ENCODE measurements at regions not wholly inside any gene's neighbourhood (a gene's known extent, or its start where the extent isn't known, plus 50 kb on each side); places are given as distances from the start of the nearest gene placed in this dataset.

DNA sequence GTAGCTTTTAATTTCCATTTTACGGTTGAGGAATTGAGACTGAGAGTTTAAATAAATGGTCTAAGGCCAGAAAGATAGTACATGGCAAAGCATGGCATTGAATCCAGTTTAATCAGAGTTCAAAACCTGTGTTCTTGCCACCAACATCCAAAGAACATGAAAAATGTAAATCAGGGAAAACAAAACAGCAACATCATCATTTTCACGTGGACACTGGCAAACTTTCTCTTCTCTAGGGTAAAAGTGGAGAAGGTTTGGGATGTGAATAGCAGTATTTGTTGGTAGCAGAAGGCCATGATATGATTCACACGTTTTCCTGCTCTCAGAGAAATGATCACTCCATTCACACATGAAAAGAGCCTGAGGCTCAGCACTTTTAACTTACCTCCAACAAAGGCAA, 357.7 kb downstream of the UQCRFS1 start:
- DNase-seq (ENCODE audit: low spot score): no peak

DNA sequence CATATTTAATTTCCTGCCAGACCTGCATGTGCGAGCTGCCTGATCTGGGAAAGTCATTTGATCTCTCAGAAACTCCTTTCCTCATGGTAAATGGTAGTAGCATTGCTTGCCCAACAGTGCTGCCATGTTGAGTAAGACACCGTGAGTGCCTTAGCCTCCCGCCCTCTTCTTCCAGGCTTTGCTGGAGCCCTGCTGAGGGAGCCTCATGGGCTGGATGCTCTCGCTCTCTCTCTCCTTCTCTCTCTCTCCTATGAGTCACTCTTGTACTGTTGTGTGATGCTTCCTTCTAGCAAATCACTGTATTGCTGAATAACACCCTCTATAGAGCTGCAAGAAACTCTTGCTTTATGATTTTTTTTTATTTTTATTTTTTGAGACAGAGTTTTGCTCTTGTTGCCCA, 365.5 kb downstream of the UQCRFS1 start:
- no peak for DNase-seq (ENCODE audit: low spot score)

DNA sequence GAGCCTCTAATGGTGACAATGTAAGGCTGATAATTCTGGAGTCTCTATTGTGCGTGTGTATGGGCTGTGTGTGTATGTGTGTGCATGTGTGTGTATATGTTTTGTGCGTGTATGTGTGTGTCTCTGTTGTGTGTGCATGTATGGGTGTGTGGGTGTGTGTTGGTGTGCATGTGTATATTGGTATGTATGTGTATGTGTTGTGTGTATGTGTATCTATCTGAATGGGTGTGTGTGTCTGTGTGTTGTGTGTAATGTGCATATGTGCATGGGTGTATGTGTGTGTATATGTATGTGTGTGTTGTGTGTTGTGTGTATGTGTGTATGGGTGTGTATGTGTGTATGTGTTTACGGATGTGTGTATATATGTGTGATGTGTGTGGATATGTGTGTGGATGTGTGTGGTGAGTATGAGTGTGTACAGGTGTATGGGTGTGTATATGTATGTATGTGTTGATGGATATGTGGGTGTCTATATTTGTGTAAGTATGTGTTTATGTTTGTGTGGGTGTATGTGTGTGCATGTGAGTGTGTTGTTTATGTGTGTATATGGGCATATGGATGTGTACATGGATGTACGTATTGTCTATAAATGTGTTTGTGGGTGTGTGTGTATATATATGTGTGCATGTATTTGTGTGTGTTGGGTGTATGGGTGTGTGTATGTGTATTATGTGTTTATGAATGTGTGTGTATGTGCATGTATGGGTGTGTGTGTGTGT, 366.7 kb downstream of the UQCRFS1 start:
- DNase-seq (ENCODE audit: low spot score): no peak

DNA sequence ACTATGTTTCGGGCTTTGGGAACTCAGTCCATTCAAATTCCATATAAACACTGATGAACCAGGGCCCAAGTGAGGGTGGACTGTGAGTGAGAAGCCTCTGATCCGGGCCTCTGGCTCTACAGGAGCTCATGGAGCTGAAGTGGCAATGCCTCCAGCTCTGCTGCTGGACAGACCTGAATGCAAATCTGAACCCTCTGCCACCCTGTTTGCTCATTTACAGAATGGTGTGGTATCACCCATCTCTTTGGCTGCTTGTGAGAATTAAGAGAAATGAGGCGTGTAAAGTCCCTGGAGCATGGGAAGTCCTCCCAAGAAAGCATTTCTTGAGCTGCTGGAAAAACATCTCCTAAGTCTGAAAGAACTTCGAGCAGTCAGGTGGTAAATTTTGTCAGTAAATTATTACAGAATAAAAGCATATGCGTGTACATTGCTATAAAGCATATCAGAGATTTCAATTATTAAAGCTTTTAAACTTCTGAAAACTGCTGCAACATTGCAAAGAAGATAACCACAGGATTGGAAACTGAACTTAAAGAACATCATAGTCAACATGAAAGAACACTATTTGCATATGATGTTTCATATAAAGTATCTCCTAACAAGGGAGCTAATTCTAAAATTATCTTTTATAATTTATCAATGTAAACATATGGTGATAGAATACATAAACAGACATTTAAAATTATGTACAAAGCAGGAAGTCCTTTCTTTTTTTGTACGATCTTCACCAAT, 369.0 kb downstream of the UQCRFS1 start:
- DNase-seq (ENCODE audit: low spot score): no peak

DNA sequence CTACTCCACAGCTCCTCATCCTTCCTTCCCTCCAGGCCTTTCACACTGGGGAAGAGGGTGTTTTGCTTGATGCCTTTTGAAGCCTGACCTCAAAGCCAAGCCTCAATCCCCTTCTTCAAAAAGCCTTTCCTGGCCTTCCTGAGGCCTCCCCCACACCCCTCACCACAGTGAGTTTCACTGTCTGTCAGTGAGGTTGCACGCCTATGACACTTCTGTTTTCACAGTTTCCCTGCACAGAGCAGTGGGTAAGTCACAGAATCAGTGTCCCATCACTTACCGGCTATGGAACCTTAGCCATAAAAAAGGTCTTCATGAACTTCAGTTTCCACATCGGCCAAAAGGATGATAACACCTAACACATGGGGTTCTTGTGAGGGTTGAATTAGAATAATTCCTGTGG, 371.4 kb downstream of the UQCRFS1 start:
- no peak for DNase-seq (ENCODE audit: low spot score)

DNA sequence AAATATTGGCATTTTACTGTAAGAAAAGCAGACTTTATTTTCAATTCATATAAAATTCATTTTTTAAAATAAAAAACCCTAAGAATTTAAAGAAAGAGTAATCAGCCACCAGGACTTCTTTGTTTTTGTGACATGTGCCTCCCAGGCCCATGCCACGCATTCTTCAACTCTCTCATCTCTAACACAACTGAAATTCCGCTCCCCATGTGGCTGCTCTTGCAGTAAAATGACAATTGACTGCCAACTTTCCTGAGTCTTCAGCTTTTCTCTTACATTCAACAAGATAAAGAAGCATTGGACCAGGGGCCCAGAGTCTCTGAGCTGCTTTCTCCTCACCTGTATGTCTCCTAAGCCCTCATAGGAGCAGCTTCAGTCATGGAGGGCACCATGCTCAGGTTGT, 372.1 kb downstream of the UQCRFS1 start:
- no peak for DNase-seq (ENCODE audit: low spot score)

DNA sequence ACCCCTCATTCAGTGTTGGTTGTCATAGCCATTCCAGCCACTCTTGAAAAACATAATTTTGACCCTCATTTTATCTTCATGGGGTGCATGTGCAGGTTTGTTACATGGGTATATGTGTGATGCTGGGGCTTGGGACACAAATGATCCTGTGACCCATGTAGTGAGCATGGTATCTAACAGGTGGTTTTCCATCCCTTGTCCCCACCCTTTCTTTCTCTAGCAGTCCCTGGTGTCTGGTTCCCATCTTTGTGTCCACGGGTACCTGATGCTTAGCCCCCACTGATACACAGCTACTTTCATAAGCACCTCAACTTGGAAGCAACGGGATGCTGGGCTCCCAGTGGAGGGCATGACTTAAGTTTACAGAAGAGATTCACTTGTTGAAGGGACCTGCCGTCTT, 373.5 kb downstream of the UQCRFS1 start:
- no peak for DNase-seq (ENCODE audit: low spot score)

DNA sequence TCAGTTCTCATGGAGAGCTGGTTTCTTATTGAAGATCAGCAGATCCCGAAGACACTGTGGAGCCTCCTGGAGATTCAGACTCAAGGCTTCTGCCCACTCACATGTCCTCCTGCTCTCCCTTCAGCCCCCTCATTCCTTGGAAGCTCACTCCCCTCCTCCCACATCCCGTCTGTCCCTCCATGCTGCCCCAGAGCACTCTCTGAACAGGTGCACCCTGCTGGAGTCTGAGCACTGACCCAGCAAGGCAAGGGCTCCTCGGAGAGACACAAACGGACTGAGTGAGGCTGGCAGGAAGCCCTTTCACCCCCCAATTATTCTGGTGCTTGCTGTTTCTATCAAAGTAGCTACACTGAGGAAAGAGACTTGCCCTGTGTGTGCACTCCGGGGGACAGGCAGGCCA, 374.0 kb downstream of the UQCRFS1 start:
- DNase-seq (ENCODE audit: low spot score): no peak

DNA sequence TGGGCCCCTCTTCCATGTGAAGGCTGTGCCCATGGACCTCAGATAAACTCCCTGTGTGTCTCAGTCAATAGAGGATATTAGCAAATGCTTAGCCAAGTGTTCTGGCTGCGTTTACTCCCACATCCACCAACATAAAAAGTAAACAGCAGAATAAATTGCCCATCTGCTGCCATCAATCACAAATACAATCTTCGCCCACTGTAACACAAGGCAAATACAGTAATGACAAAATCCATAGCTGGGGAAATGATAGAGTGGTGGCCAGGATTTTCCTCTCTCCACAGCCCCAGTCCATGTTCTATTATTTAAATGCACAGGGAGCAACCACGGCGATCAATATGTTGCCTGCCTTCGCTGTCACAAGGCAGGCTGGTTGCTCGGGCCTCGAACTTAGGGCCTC, 376.5 kb downstream of the UQCRFS1 start:
- no peak for DNase-seq (ENCODE audit: low spot score)

DNA sequence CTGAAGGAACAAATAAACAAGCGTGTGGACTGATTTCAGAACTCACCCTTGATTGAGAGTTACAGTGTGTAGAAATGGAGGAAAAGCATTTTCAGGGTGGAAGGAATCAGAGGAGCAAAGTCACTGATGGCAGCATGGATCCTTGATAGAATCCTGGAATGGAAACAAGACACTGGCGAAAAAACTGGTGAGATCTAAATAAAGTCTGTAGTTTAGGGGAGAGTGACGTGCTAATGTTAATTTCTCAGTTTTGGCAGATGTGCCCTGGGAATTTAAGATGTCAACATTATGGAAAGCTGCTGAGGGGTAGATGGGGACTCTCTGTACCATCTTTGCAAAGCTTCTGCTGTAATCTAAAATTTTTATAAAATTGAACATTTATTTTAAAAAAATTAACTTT, 378.0 kb downstream of the UQCRFS1 start:
- DNase-seq (ENCODE audit: low spot score): no peak

DNA sequence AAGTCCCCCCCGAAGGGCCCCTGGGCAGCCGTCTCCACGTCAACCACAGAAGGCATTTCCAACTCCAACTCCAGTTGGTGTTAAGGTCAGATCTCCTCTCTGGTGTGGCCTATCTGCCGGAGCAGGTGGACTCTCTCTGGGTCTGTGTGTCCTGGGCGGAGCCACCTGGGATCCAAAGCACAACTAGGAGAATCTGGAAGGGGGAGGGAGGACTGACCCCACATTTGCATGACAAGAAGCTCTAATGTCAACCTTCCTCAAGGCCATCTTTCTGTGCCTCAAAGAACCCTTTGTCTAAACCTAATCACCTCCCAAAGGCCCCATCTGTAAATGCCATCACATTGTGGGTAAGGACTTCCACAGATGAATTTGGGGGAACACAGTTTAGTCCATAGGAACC, 381.5 kb downstream of the UQCRFS1 start:
- no peak for DNase-seq (ENCODE audit: low spot score)

DNA sequence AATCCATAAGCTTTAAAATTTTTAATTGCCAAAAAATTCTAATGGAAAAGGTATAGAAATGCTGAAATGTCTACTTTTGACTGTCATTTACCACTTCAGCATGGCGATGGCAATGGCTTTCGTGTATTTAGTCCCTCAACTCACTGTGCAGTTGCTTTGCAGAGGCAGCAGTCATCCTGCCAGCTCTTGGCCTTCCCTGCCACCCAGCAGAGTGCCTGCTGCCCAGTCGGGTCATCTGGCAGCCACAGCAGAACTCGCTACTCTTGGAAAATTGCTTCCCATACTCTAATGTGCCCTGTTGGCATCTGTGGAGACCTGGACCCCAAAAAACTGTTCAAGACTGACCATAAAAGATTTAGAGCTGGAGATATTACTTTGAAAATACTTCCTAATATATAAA, 383.2 kb downstream of the UQCRFS1 start:
- DNase-seq (ENCODE audit: low spot score): no peak

DNA sequence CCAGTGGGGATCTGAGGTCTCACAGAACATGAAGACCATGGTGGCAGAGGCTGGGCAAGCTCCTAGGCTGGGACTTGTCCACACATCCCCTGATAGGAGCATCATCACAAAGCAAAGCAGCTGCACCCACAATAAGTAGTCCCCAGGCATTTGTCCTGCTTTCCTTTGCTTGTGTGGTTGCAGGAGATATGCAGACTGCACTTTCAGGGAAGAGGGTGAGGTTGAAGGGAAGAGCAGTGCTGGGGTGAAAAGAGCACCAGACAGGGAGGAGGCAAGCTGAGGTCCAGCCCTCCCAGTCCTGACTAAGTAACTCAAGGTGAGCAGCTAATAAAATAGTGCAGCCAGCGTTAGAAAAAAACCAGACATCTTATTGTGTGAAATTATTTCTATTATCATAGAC, 383.6 kb downstream of the UQCRFS1 start:
- DNase-seq (ENCODE audit: low spot score): no peak

DNA sequence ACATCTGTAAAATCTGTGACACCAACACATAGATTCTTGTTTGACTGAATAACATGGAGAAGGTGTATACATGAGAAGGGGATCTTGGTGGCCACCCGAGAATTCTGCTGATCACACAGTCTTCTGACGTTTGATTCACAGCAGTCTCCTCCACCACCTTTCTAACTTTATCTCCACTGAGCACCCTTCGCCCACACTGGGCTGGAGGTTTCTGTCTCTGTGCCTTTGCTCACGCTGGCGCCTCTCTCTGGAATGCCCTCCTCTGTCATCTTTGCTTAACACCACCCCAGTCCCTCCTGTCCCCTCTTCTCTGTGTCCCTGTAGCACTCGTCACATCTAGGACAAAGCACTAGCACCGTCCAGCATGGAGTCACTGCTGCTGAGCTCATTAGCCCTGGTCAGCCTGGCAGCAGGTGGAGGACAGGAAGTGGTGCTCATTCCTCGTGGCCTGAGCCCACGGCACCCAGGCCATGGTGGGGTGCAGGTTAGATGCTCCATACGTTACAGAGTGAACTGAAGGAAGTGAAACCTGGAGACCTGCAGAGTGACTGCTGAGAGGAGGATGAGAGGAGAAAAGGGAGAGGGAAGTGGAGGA, 384.6 kb downstream of the UQCRFS1 start:
- no peak for DNase-seq (ENCODE audit: low spot score)

DNA sequence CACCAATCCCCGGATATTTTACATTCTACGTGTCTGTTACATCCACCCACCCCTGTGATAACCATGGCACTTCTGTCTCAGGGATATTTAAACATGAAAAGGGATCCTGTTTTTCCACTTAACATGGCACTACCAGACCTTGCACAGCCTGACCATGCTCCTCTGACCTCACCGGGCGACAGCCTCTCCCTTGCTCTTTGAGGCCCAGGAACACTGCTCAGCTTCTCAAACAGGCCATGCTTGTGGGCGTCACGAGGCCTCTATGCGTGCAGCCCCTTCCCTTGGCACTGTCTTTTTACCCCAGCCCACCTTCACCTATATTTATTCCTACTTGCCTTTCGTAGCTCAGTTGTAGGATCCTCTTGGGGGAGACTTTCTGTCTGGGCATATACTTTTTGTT, 385.6 kb downstream of the UQCRFS1 start:
- no peak for DNase-seq (ENCODE audit: low spot score)

DNA sequence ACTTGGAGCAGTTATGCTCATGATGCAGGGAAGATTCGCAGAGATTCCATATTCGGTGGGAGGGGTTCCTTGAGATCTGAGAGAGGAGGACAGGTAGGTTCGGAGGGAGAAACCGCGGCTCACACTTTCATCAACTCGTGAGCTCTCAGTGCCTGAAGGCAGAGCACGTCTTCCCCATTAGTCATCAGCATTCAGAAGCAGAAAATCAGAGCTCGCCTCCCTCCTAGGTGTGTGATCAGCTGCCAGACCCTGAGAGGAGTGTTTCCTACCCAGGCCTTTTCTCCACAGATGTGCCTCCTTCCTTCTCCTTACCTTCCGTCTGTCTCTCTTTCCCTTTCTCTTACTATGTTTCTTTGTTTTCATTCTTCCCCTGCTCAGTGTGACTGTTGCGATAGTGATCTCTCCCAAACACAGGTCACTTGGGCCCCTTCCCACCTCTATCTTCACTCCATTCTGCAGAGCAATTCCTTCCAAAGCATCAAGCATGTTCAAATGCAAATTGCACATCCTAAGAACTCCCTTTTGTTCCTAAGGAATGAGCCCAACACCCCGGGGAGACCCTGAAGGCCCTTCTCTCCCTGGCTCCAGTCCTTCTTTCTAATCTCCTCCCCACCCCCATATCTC, 389.5 kb downstream of the UQCRFS1 start:
- no peak for DNase-seq (ENCODE audit: low spot score)

DNA sequence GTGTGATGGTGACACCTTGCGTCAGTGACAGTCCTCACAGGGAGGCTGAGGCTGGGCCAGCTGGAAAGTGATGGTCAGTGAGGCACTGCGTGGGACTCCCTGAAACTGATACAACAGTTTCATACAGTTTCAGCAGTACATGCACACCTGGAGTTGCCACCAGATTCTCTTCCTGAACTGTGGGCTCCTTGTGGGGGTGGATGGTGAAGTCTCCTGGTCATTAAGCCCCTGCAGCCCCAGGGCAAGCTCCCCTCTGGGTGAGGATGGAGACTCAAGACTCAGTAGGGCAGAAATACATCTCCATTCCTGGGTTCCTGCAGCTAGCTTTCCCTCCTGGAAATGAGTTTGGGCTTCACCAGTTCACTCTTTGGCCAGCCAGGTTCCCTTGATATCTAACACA, 392.7 kb downstream of the UQCRFS1 start:
- no peak for DNase-seq (ENCODE audit: low spot score)

DNA sequence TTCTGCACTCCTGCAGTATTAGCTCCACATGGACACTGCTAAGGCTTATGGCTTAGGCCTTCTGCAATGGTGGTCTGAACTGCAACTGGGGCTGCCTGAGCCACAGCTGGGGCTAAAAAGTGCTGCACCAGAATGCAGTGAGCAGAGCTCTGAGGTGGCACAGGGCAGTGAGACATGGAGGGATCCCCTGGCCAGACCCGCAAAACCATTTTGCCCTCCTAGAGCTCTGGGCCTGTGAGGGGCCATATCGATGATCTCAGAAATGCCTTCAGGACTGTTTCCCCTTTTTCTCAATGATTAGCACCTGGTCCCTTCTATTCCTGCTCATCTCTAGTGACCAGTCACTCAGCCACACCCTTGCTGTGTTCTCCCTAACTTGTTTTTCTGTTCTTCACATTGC, 397.7 kb downstream of the UQCRFS1 start:
- DNase-seq (ENCODE audit: low spot score): no peak

DNA sequence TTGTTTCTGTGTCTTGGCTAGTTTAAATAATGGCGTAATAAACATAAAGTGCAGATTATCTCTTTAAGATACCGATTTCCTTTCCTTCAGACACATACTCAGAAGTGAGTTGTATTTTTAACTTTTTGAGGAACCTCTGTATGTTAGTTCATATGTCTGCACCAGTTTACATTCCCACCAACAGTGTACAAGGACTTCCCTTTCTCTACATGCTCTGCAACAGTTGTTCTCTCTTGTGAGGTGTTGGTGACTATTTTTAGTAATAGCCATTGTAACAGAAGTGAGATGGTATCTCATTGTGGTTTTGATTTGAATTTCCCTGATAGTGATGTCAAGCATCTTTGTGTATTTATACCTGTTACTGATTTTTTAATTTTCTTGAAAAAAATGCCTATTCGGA, 418.6 kb downstream of the UQCRFS1 start:
- DNase-seq (ENCODE audit: low spot score): no peak

DNA sequence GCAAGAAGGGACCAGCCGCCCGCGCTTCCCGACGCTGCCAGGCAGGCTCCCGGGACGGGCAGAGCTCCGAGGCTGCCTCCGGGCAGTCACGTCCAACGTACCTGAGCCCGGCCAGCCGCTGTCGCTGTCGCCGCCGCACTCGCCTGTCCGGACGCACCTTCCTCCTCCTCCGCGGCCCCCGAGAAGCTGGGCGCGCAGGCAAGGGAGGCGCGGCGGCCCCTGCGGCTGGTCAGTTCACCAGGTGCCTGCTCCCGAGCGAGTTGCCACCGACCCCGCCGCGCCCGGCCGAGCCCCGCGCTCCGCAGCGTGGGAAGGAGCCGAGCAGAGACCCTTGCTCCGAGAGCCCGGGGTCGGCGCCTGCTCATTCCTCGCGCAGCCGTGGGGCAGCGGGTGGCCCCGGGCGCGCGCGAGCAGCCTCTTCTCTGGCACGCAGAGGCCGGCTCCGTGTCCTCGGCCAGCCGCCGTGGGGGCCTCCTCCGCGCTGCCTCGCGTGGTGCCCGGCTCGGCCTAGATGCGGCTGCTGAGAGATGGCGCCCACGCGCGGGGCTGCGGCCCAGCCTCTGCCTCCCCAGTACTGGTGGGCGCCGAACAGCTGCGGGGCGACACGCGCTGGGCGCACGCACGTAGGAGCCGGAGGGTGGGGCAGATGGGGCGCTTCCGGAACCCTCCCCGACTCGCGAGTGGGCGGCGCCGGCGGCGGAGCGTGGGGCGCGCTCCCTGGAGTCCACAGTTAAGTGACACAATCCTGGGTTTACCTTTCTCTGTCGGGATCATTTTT, 419.4 kb downstream of the UQCRFS1 start:
- DNase-seq (ENCODE audit: low spot score): no peak

DNA sequence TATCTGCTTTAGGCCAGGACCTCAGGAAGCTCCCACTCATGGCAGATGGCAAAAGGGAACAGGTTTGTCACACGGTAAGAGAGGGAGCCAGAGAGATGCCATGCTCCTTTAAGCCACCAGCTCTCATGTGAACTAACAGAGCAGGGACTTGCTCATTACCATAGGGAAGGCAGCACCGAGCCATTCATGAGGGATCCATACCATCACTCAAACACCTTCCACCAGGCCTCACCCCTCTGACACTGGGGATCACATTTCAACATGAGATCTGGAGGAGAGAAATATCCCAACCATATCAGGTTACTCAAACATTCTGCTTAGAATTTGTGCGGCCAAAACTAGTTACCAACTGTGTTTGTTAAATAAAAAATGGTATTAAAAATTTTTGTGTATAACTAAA, 427.0 kb downstream of the UQCRFS1 start:
- DNase-seq (ENCODE audit: low spot score): no peak

DNA sequence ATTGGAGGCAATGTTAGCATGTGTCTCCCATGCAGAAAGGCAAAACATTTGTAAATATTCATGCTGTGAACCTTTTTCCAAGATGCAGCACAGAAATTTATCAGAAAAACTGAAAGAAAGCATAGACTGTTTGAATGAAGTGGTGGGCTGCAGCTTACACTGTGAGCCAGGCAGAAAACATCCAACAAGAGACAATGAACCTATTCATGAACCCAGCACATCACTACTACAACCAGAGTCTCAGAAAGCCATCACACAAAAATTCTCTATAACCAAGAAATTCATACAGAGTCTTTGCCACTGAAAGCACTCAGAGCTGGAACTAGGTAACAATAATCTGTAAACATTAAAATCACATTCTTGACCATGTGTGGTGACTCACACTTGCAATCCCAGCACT, 448.9 kb downstream of the UQCRFS1 start:
- DNase-seq (ENCODE audit: low spot score): no peak
